ENCODE measurements at regions not wholly inside any gene's neighbourhood (a gene's known extent, or its start where the extent isn't known, plus 50 kb on each side); places are given as distances from the start of the nearest gene placed in this dataset.

GRCh38 chr5:4081466-4081865 is 485.8 kb downstream of the IRX1 start:
- no peak overlapping the region for H3K4ac ChIP-seq (ENCODE audit: low read depth, low read length)
- H3K79me1 ChIP-seq (ENCODE audit: low read length): no peaks in the 10 kb centered on the region
- no CpG with 5 or more reads among the region's 5 CpGs for WGBS (ENCODE audit: extremely low coverage, insufficient coverage, low lambda C conversion rate)
- no peak overlapping the region for H3K4me3 ChIP-seq (ENCODE audit: low read length)
- no peaks in the 10 kb centered on the region for H3K79me2 ChIP-seq (ENCODE audit: control insufficient read depth, insufficient read depth, low read length)
- no peak overlapping the region for H3K9ac ChIP-seq (ENCODE audit: low read length)
- no peak overlapping the region for H3K27ac ChIP-seq (ENCODE audit: low read depth, low read length)
- no peaks in the 10 kb centered on the region for H3K4me1 ChIP-seq (ENCODE audit: control insufficient read depth, low read depth, low read length)
- H2BK15ac ChIP-seq (replicated peaks; ENCODE audit: low read depth): no peak overlapping the region
- H2BK120ac ChIP-seq (ENCODE audit: low read depth, low read length): no peak overlapping the region
- H3K27me3 ChIP-seq (ENCODE audit: insufficient read depth, low read length, poor library complexity): no peaks in the 10 kb centered on the region
- H3K4me2 ChIP-seq (ENCODE audit: low read length): no peak overlapping the region
- no peak overlapping the region for H2AK5ac ChIP-seq (ENCODE audit: low read length)
- DNase-seq: no peak
- no peak overlapping the region for H3K18ac ChIP-seq (ENCODE audit: low read length)
- H3K36me3 ChIP-seq (ENCODE audit: control insufficient read depth, insufficient read depth, low read length): no peaks in the 10 kb centered on the region
- H2BK5ac ChIP-seq (ENCODE audit: low read length): no peak overlapping the region
- no peak overlapping the region for H4K8ac ChIP-seq (ENCODE audit: low read depth, low read length)
- H3K56ac ChIP-seq (ENCODE audit: low read length): no peak overlapping the region
- H4K5ac ChIP-seq (ENCODE audit: low read length): no peak overlapping the region
- no peak overlapping the region for H3K23ac ChIP-seq (ENCODE audit: low read length)

- Histone ChIP-seq H3K4me3 (ENCODE audit: low read length) (no peak overlapping the region), H3K9ac (ENCODE audit: low read length) (no peak overlapping the region), H4K5ac (ENCODE audit: low read length) (no peak overlapping the region), H3K36me3 (ENCODE audit: control insufficient read depth, insufficient read depth, low read length) (no peaks in the 10 kb centered on the region), H3K4me1 (ENCODE audit: control insufficient read depth, low read depth, low read length) (no peaks in the 10 kb centered on the region), H2BK120ac (ENCODE audit: low read depth, low read length) (no peak overlapping the region), H3K79me1 (ENCODE audit: low read length) (no peaks in the 10 kb centered on the region), H4K8ac (ENCODE audit: low read depth, low read length) (no peak overlapping the region), H3K56ac (ENCODE audit: low read length) (no peak overlapping the region), H2AK5ac (ENCODE audit: low read length) (no peak overlapping the region), H3K4ac (ENCODE audit: low read depth, low read length) (no peak overlapping the region), H3K27me3 (ENCODE audit: insufficient read depth, low read length, poor library complexity) (no peaks in the 10 kb centered on the region), H3K79me2 (ENCODE audit: control insufficient read depth, insufficient read depth, low read length) (no peaks in the 10 kb centered on the region), H3K4me2 (ENCODE audit: low read length) (no peak overlapping the region), H3K27ac (ENCODE audit: low read depth, low read length) (no peak overlapping the region), H3K23ac (ENCODE audit: low read length) (no peak overlapping the region), H2BK5ac (ENCODE audit: low read length) (no peak overlapping the region), H3K18ac (ENCODE audit: low read length) (no peak overlapping the region), H2BK15ac (replicated peaks; ENCODE audit: low read depth) (no peak overlapping the region)
- no CpG with 5 or more reads among the region's 6 CpGs for WGBS (ENCODE audit: extremely low coverage, insufficient coverage, low lambda C conversion rate)
- no peak for DNase-seq
Measured at GRCh38 chr5:4082966-4083564, 487.4 kb downstream of the IRX1 start.

- Histone ChIP-seq H3K56ac (ENCODE audit: low read length) (no peak overlapping the region), H4K5ac (ENCODE audit: low read length) (no peak overlapping the region), H2BK5ac (ENCODE audit: low read length) (no peak overlapping the region), H3K27ac (ENCODE audit: low read depth, low read length) (no peak overlapping the region), H3K79me1 (ENCODE audit: low read length) (no peaks in the 10 kb centered on the region), H3K4me3 (ENCODE audit: low read length) (no peak overlapping the region), H4K8ac (ENCODE audit: low read depth, low read length) (no peak overlapping the region), H3K4me2 (ENCODE audit: low read length) (no peak overlapping the region), H2BK120ac (ENCODE audit: low read depth, low read length) (no peak overlapping the region), H3K18ac (ENCODE audit: low read length) (no peak overlapping the region), H3K27me3 (ENCODE audit: insufficient read depth, low read length, poor library complexity) (no peaks in the 10 kb centered on the region), H3K4me1 (ENCODE audit: control insufficient read depth, low read depth, low read length) (no peaks in the 10 kb centered on the region), H3K79me2 (ENCODE audit: control insufficient read depth, insufficient read depth, low read length) (no peaks in the 10 kb centered on the region), H3K23ac (ENCODE audit: low read length) (no peak overlapping the region), H3K9ac (ENCODE audit: low read length) (no peak overlapping the region), H2AK5ac (ENCODE audit: low read length) (no peak overlapping the region), H2BK15ac (replicated peaks; ENCODE audit: low read depth) (no peak overlapping the region), H3K4ac (ENCODE audit: low read depth, low read length) (no peak overlapping the region), H3K36me3 (ENCODE audit: control insufficient read depth, insufficient read depth, low read length) (no peaks in the 10 kb centered on the region)
- no CpG with 5 or more reads among the region's 13 CpGs for WGBS (ENCODE audit: extremely low coverage, insufficient coverage, low lambda C conversion rate)
- DNase-seq: no peak
Measured at GRCh38 chr5:4083591-4084337, 488.1 kb downstream of the IRX1 start.

GRCh38 chr5:4086081-4086480 is 490.4 kb downstream of the IRX1 start:
- DNase-seq: no peak
- Histone ChIP-seq H3K56ac (ENCODE audit: low read length) (no peak overlapping the region), H3K4me3 (ENCODE audit: low read length) (no peak overlapping the region), H3K4ac (ENCODE audit: low read depth, low read length) (no peak overlapping the region), H3K18ac (ENCODE audit: low read length) (no peak overlapping the region), H3K27me3 (ENCODE audit: insufficient read depth, low read length, poor library complexity) (no peaks in the 10 kb centered on the region), H4K8ac (ENCODE audit: low read depth, low read length) (no peak overlapping the region), H3K27ac (ENCODE audit: low read depth, low read length) (no peak overlapping the region), H3K79me2 (ENCODE audit: control insufficient read depth, insufficient read depth, low read length) (no peaks in the 10 kb centered on the region), H2BK120ac (ENCODE audit: low read depth, low read length) (no peak overlapping the region), H2BK5ac (ENCODE audit: low read length) (no peak overlapping the region), H2BK15ac (replicated peaks; ENCODE audit: low read depth) (no peak overlapping the region), H2AK5ac (ENCODE audit: low read length) (no peak overlapping the region), H3K23ac (ENCODE audit: low read length) (no peak overlapping the region), H3K4me1 (ENCODE audit: control insufficient read depth, low read depth, low read length) (no peaks in the 10 kb centered on the region), H3K9ac (ENCODE audit: low read length) (no peak overlapping the region), H3K79me1 (ENCODE audit: low read length) (no peaks in the 10 kb centered on the region), H4K5ac (ENCODE audit: low read length) (no peak overlapping the region), H3K36me3 (ENCODE audit: control insufficient read depth, insufficient read depth, low read length) (no peaks in the 10 kb centered on the region), H3K4me2 (ENCODE audit: low read length) (no peak overlapping the region)
- no CpG with 5 or more reads among the region's 4 CpGs for WGBS (ENCODE audit: extremely low coverage, insufficient coverage, low lambda C conversion rate)

GRCh38 chr5:4087110-4087509 is 491.5 kb downstream of the IRX1 start:
- H3K27me3 ChIP-seq (ENCODE audit: insufficient read depth, low read length, poor library complexity): no peaks in the 10 kb centered on the region
- no peak overlapping the region for H4K8ac ChIP-seq (ENCODE audit: low read depth, low read length)
- no peak overlapping the region for H3K4ac ChIP-seq (ENCODE audit: low read depth, low read length)
- no peak overlapping the region for H4K5ac ChIP-seq (ENCODE audit: low read length)
- no peak for DNase-seq
- H2BK120ac ChIP-seq (ENCODE audit: low read depth, low read length): no peak overlapping the region
- H3K79me1 ChIP-seq (ENCODE audit: low read length): no peaks in the 10 kb centered on the region
- H3K4me2 ChIP-seq (ENCODE audit: low read length): no peak overlapping the region
- H2BK5ac ChIP-seq (ENCODE audit: low read length): no peak overlapping the region
- no peak overlapping the region for H2AK5ac ChIP-seq (ENCODE audit: low read length)
- H3K36me3 ChIP-seq (ENCODE audit: control insufficient read depth, insufficient read depth, low read length): no peaks in the 10 kb centered on the region
- no peak overlapping the region for H2BK15ac ChIP-seq (replicated peaks; ENCODE audit: low read depth)
- H3K23ac ChIP-seq (ENCODE audit: low read length): no peak overlapping the region
- H3K4me3 ChIP-seq (ENCODE audit: low read length): no peak overlapping the region
- no peak overlapping the region for H3K18ac ChIP-seq (ENCODE audit: low read length)
- no peak overlapping the region for H3K56ac ChIP-seq (ENCODE audit: low read length)
- no peaks in the 10 kb centered on the region for H3K79me2 ChIP-seq (ENCODE audit: control insufficient read depth, insufficient read depth, low read length)
- no peaks in the 10 kb centered on the region for H3K4me1 ChIP-seq (ENCODE audit: control insufficient read depth, low read depth, low read length)
- no peak overlapping the region for H3K27ac ChIP-seq (ENCODE audit: low read depth, low read length)
- no peak overlapping the region for H3K9ac ChIP-seq (ENCODE audit: low read length)
- 100% methylated on average over 1 of the region's 8 CpGs for WGBS (ENCODE audit: extremely low coverage, insufficient coverage, low lambda C conversion rate)

GRCh38 chr5:4089087-4089486 is 493.5 kb downstream of the IRX1 start:
- Histone ChIP-seq H3K4ac (ENCODE audit: low read depth, low read length) (no peak overlapping the region), H3K18ac (ENCODE audit: low read length) (no peak overlapping the region), H3K4me2 (ENCODE audit: low read length) (no peak overlapping the region), H3K27me3 (ENCODE audit: insufficient read depth, low read length, poor library complexity) (no peaks in the 10 kb centered on the region), H3K56ac (ENCODE audit: low read length) (no peak overlapping the region), H3K79me2 (ENCODE audit: control insufficient read depth, insufficient read depth, low read length) (no peaks in the 10 kb centered on the region), H3K36me3 (ENCODE audit: control insufficient read depth, insufficient read depth, low read length) (no peaks in the 10 kb centered on the region), H4K5ac (ENCODE audit: low read length) (no peak overlapping the region), H2AK5ac (ENCODE audit: low read length) (no peak overlapping the region), H3K9ac (ENCODE audit: low read length) (no peak overlapping the region), H2BK120ac (ENCODE audit: low read depth, low read length) (no peak overlapping the region), H2BK15ac (replicated peaks; ENCODE audit: low read depth) (no peak overlapping the region), H3K4me3 (ENCODE audit: low read length) (no peak overlapping the region), H3K27ac (ENCODE audit: low read depth, low read length) (no peak overlapping the region), H4K8ac (ENCODE audit: low read depth, low read length) (no peak overlapping the region), H3K79me1 (ENCODE audit: low read length) (no peaks in the 10 kb centered on the region), H3K23ac (ENCODE audit: low read length) (no peak overlapping the region), H3K4me1 (ENCODE audit: control insufficient read depth, low read depth, low read length) (no peaks in the 10 kb centered on the region), H2BK5ac (ENCODE audit: low read length) (no peak overlapping the region)
- DNase-seq: no peak
- WGBS (ENCODE audit: extremely low coverage, insufficient coverage, low lambda C conversion rate): no CpG with 5 or more reads among the region's 1 CpG
